HG03439 (cell line): ENCODE measurements at regions not wholly inside any gene's neighbourhood (a gene's known extent, or its start where the extent isn't known, plus 50 kb on each side); places are given as distances from the start of the nearest gene placed in this dataset.

Experiments used
- ATAC-seq: cut with Tn5 transposase; IDR thresholded peaks from one replicate; pipeline ENCODE4 v1.9.1; 2021; ENCODE audit warnings: mild to moderate bottlenecking, moderate library complexity; ENCODE audit not compliant: unreplicated experiment

GRCh38 chr16:64196444-64196843 lies 925.4 kb downstream of the CDH11 start:
- ATAC-seq: no peak

DNA sequence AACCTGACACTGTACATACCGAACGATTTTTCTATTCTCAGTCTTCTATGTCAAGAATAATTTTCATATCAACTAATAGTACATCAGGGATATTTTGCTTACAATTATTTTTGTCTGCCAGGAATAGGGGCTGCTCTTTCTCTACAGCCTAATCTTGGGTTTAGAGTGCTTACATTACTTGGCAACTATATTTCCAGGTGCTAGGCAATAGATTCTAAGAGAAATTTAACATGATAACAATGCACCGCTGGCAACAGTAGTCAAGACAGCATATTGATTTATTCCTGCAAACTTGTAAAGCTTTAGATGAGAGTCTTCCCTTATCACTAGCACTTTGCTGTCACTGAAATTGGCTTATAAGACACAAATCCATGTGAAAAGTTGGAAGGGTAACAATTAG lies 935.9 kb downstream of the CDH11 start:
- no peak for ATAC-seq

- no peak for ATAC-seq
These were observed 937.7 kb downstream of the CDH11 start for GRCh38 chr16:64184156-64184555.

- ATAC-seq: no peak
These were observed 938.9 kb downstream of the CDH11 start for GRCh38 chr16:64182985-64183384.

- ATAC-seq: no peak
These were observed 940.5 kb downstream of the CDH11 start for GRCh38 chr16:64181271-64181925.

GRCh38 chr16:64180136-64180900 lies 941.5 kb downstream of the CDH11 start:
- no peak for ATAC-seq

- ATAC-seq: no peak
These were observed 947.5 kb downstream of the CDH11 start for GRCh38 chr16:64174327-64174726.

GRCh38 chr16:64172652-64173051 lies 949.2 kb downstream of the CDH11 start:
- ATAC-seq: no peak

DNA sequence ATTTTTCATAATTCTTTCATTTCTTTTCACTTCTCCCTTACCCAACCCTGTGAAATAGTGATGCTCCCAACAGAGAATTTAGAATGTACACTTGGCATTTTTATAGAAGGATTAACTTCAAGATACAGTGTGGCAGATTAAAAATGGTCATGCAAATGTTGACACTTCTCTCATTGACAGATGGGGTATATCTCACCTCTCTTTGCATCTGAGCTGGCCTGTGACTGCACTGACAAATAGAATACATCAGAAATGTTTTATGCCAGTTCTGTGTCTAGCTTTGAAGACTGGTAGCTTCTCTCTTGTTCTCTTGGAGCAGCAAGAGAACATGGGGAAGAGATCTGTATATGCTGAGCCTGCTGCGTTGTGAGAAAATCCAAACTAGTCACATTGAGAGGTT lies 949.6 kb downstream of the CDH11 start:
- ATAC-seq: no peak

DNA sequence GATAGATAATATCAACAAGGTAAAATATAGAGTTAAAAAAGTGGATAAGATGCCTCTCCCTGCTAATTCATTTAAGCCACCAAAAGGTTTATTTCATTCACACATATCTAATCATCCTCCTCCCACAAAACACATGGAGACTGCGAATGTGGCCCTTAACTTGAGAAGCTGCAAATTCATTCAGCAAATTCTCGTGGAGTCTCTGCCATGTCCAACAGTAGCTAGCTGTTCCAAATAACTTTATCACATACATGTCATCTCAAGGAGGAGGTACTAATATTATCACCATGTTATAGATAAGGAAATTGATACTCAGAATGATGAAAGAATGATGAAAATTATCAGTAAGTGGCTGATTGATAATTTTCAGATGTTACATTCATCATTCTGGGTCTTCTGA lies 950.2 kb downstream of the CDH11 start:
- no peak for ATAC-seq

GRCh38 chr16:64168371-64168770 lies 953.5 kb downstream of the CDH11 start:
- no peak for ATAC-seq

GRCh38 chr16:64167936-64168335 lies 953.9 kb downstream of the CDH11 start:
- no peak for ATAC-seq

DNA sequence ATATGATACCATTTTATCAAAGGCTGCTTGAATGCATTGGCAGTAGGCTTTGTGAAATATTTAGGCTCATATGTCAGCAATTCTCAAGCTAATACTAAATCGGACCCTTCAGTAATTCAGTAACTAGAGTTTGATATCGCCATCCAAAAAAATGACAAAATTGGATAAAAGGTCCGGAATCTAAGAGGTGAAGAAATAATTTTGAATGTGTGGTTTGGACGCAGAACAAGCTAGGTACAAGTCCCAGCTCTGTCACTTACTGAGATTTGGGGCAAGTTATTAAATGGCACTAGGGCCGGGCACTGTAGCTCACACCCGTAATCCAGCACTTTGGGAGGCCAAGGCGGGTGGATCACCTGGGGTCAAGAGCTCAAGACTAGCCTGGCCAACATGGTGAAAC lies 956.5 kb downstream of the CDH11 start:
- no peak for ATAC-seq

GRCh38 chr16:64162613-64163375 lies 959.1 kb downstream of the CDH11 start:
- no peak for ATAC-seq

DNA sequence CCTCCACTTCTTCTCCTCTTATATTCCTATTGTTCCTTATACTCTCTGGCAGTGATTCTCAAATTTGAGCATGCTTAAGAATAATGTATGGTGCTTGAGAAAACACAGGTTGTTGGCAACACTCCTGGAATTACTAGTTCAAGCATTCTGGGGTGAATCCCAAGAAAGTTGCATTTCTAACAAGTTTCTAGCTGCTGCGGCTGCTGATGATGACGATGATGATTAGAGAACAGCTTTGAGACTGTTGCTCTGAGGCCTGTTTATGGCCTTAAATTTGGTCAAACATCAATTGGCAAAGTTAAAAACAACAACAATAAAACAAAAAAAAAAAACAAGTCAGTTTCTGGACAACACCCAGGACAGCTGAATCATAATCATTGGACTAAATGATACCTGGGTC lies 961.9 kb downstream of the CDH11 start:
- ATAC-seq: no peak

- ATAC-seq: no peak
These were observed 962.8 kb downstream of the CDH11 start for GRCh38 chr16:64158941-64159588.

DNA sequence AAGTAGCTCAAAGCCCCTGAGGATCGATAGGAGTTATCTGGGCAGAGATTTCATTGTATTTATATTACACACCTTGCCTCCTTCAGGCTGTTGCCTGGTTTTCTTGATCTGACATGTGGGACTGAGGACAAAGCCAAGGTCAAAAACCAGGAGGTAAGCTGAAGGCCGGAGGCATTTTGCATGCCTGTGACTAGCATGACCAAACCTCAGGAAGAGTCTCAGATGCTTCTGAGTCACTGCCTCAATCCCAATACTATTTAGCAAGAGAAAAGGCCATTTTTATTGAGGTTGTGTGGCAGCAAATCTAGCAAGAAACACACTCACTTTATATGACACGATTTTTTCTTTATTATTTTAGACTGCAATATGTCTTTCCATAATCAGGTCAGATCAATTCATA lies 968.1 kb downstream of the CDH11 start:
- no peak for ATAC-seq

DNA sequence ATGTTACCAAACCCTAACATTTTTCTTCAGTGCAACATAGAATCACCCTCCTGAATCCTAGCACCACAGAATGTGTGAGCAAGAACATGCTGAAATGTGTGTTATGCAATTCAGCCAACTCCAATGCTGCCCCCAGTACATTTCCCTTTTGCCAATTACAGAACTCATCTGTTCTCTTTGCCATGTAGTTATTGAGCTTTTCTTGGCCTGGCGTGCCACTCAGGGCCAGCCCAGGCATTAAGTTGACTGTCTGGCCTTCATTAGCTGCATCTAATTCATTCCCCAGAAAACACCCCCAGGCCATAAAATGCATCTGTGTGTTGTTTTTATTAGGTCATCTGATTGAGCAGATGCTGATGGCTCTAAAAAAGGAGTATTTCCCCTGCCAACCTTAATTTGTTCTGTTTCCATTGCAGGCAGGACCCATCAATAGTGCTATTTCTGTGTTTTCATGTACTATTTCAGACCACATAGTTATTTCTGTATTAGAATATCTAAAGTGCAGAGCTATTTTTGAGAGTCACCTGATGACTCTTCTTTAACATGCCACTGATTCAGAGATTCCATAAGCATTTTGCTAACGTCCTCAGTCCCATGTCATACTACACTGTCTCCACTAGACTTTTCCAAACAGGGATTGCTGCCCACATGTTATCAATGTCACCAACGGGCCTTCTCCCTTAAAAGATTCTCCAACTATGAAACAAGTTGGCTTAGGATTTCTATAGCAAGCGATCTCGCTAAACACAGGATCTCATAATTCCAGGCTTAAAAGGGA lies 969.7 kb downstream of the CDH11 start:
- ATAC-seq: no peak

GRCh38 chr16:64150193-64150592 lies 971.7 kb downstream of the CDH11 start:
- ATAC-seq: no peak

DNA sequence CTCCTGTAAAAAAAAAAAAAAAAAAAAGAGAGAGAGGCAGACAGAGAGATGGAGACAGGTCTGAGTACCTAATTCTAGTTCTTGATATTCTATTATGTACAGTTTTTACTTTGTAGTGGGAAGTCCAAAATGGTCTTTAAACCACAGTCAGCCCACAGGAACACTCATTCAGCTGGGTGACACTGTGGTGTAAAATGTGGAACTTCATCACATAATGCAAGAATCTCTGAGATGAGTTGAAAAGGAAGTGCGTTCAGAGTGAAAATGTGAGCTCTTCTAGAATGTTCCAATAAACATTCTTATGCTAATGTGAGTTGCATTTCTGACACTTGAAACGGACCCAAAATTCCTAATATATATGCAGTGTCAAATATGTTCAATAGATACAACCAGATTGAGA lies 972.1 kb downstream of the CDH11 start:
- no peak for ATAC-seq

GRCh38 chr16:64148356-64148755 lies 973.5 kb downstream of the CDH11 start:
- no peak for ATAC-seq
